GM12878 (cell line): ENCODE measurements at regions not wholly inside any gene's neighbourhood (a gene's known extent, or its start where the extent isn't known, plus 50 kb on each side); places are given as distances from the start of the nearest gene placed in this dataset.

ENCODE experiments used
- HDGF ChIP-seq: fragments of 450-650 bp; IDR thresholded peaks from 2 replicates; pipeline ENCODE4 v1.6.1; 2016; ENCODE audit warnings: antibody characterized with exemption
- IKZF1 ChIP-seq: fragments of 450-650 bp; conservative IDR thresholded peaks from 2 replicates; pipeline ENCODE4 v1.6.1; 2017; ENCODE audit warnings: antibody characterized with exemption, mild to moderate bottlenecking
- IKZF2 ChIP-seq, 2 experiments: fragments of 450-650 bp; IDR thresholded peaks; 2 replicates each; pipeline ENCODE4 v1.6.1; 2017; ENCODE audit warnings: mild to moderate bottlenecking in 2 of 2, moderate library complexity in 2 of 2
- MYC ChIP-seq: IDR thresholded peaks from 2 replicates; pipeline ENCODE4 v1.6.1; 2011; ENCODE audit warnings: mild to moderate bottlenecking, low read length, moderate library complexity, inconsistent platforms; ENCODE audit not compliant: insufficient read depth, insufficient replicate concordance, insufficient read length, severe bottlenecking
- NR2F1 ChIP-seq: fragments of 450-650 bp; conservative IDR thresholded peaks from 2 replicates; pipeline ENCODE4 v1.6.1; 2017; ENCODE audit warnings: mild to moderate bottlenecking
- POU2F2 ChIP-seq: IDR thresholded peaks from 3 replicates; pipeline ENCODE4 v1.6.1; 2011; ENCODE audit warnings: low read depth, mild to moderate bottlenecking, low read length, borderline replicate concordance
- RB1 ChIP-seq: fragments of 450-650 bp; formaldehyde crosslinking; IDR thresholded peaks from 2 replicates; pipeline ENCODE4 v1.6.1; 2017; ENCODE audit warnings: mild to moderate bottlenecking, borderline replicate concordance
- RFX5 ChIP-seq: IDR thresholded peaks from 2 replicates; pipeline ENCODE4 v1.6.1; 2011; ENCODE audit warnings: low read depth, low read length, improper control_type of control experiment
- SREBF2 ChIP-seq: IDR thresholded peaks from 2 replicates; pipeline ENCODE4 v1.6.1; 2012; ENCODE audit warnings: mild to moderate bottlenecking, low read length
- YY1 ChIP-seq: IDR thresholded peaks from 2 replicates; pipeline ENCODE4 v1.6.1; 2011; ENCODE audit warnings: low read depth, mild to moderate bottlenecking, low read length
- ZBED1 ChIP-seq: IDR thresholded peaks from 2 replicates; pipeline ENCODE4 v1.6.1; 2016; ENCODE audit warnings: borderline replicate concordance
- TF ChIP-seq, protein P1 (sequence below): fragments of 150-350 bp; IDR thresholded peaks from 2 replicates; pipeline ENCODE4 v1.6.1; 2014; ENCODE audit warnings: mild to moderate bottlenecking, low read depth, low read length
- TF ChIP-seq, protein P2 (sequence below): fragments of 450-650 bp; IDR thresholded peaks from 2 replicates; pipeline ENCODE4 v1.6.1; 2017; ENCODE audit warnings: low read depth, mild to moderate bottlenecking, moderate library complexity
- TF ChIP-seq, protein P3 (sequence below): IDR thresholded peaks from 2 replicates; pipeline ENCODE4 v1.6.1; 2011; ENCODE audit warnings: mild to moderate bottlenecking, low read depth, low read length, moderate library complexity; ENCODE audit not compliant: insufficient replicate concordance
- TF ChIP-seq, protein P4 (sequence below): fragments of 450-650 bp; formaldehyde crosslinking; IDR thresholded peaks from 2 replicates; pipeline ENCODE4 v1.4.0; 2022; ENCODE audit warnings: mild to moderate bottlenecking, moderate library complexity
- TF ChIP-seq, protein P5 (sequence below): fragments of 450-650 bp; IDR thresholded peaks from 2 replicates; pipeline ENCODE4 v1.6.1; 2017; ENCODE audit warnings: antibody characterized with exemption, mild to moderate bottlenecking, moderate library complexity
- TF ChIP-seq, protein P6 (sequence below): fragments of 450-650 bp; IDR thresholded peaks from 2 replicates; pipeline ENCODE4 v1.6.1; 2018; ENCODE audit warnings: mild to moderate bottlenecking, low read depth, moderate library complexity; ENCODE audit not compliant: partially characterized antibody

DNA sequence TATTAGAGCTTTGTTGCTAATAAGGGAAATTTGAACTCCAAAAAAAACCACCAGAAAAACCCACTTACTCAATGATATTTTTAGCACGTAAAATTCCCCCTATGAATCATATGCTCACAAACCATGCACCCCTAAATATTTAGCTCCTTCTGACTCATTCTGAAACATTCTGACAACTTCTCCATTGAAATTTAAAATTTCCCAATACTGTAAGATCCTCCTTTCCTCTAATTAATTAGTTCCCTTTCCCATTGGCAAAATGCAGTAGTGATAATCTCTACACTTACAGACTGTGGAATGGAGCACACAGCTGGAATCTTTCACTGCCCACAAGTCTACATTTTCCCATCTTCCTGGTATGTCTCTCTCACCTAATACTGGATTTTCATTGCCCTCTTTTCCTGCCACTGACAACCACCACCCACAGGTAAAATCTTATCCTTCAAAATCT, 215.8 kb upstream of the ACVR2A start (continued):
- TF ChIP-seq, protein P1, sequence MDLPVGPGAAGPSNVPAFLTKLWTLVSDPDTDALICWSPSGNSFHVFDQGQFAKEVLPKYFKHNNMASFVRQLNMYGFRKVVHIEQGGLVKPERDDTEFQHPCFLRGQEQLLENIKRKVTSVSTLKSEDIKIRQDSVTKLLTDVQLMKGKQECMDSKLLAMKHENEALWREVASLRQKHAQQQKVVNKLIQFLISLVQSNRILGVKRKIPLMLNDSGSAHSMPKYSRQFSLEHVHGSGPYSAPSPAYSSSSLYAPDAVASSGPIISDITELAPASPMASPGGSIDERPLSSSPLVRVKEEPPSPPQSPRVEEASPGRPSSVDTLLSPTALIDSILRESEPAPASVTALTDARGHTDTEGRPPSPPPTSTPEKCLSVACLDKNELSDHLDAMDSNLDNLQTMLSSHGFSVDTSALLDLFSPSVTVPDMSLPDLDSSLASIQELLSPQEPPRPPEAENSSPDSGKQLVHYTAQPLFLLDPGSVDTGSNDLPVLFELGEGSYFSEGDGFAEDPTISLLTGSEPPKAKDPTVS: no peak
- TF ChIP-seq, protein P2, sequence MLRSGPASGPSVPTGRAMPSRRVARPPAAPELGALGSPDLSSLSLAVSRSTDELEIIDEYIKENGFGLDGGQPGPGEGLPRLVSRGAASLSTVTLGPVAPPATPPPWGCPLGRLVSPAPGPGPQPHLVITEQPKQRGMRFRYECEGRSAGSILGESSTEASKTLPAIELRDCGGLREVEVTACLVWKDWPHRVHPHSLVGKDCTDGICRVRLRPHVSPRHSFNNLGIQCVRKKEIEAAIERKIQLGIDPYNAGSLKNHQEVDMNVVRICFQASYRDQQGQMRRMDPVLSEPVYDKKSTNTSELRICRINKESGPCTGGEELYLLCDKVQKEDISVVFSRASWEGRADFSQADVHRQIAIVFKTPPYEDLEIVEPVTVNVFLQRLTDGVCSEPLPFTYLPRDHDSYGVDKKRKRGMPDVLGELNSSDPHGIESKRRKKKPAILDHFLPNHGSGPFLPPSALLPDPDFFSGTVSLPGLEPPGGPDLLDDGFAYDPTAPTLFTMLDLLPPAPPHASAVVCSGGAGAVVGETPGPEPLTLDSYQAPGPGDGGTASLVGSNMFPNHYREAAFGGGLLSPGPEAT: peak; percentile 100
- peak; percentile 60 for TF ChIP-seq NR2F1
- TF ChIP-seq MYC: no peak
- TF ChIP-seq, protein P3, sequence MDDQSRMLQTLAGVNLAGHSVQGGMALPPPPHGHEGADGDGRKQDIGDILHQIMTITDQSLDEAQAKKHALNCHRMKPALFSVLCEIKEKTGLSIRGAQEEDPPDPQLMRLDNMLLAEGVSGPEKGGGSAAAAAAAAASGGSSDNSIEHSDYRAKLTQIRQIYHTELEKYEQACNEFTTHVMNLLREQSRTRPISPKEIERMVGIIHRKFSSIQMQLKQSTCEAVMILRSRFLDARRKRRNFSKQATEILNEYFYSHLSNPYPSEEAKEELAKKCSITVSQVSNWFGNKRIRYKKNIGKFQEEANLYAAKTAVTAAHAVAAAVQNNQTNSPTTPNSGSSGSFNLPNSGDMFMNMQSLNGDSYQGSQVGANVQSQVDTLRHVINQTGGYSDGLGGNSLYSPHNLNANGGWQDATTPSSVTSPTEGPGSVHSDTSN: no peak
- TF ChIP-seq IKZF2 (IDR thresholded peaks at IDR 0.05): peak; percentile 100
- 0 out of 2 replicates have a peak, but pooled peaks have one; percentile 61 for TF ChIP-seq ZBED1
- TF ChIP-seq RFX5: no peak
- TF ChIP-seq RB1: no peak
- no peak for TF ChIP-seq YY1
- TF ChIP-seq, protein P4, sequence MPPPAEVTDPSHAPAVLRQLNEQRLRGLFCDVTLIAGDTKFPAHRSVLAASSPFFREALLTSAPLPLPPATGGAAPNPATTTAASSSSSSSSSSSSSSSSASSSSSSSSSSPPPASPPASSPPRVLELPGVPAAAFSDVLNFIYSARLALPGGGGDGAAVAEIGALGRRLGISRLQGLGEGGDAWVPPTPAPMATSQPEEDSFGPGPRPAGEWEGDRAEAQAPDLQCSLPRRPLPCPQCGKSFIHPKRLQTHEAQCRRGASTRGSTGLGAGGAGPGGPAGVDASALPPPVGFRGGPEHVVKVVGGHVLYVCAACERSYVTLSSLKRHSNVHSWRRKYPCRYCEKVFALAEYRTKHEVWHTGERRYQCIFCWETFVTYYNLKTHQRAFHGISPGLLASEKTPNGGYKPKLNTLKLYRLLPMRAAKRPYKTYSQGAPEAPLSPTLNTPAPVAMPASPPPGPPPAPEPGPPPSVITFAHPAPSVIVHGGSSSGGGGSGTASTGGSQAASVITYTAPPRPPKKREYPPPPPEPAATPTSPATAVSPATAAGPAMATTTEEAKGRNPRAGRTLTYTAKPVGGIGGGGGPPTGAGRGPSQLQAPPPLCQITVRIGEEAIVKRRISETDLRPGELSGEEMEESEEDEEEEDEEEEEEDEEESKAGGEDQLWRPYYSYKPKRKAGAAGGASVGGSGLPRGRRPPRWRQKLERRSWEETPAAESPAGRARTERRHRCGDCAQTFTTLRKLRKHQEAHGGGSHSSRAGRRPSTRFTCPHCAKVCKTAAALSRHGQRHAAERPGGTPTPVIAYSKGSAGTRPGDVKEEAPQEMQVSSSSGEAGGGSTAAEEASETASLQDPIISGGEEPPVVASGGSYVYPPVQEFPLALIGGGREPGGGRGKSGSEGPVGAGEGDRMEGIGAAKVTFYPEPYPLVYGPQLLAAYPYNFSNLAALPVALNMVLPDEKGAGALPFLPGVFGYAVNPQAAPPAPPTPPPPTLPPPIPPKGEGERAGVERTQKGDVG (CRISPR knock-in tag): no peak
- TF ChIP-seq POU2F2: 0 out of 3 replicates have a peak, but pooled peaks have one; percentile 28
- TF ChIP-seq SREBF2: no peak
- TF ChIP-seq, protein P5, sequence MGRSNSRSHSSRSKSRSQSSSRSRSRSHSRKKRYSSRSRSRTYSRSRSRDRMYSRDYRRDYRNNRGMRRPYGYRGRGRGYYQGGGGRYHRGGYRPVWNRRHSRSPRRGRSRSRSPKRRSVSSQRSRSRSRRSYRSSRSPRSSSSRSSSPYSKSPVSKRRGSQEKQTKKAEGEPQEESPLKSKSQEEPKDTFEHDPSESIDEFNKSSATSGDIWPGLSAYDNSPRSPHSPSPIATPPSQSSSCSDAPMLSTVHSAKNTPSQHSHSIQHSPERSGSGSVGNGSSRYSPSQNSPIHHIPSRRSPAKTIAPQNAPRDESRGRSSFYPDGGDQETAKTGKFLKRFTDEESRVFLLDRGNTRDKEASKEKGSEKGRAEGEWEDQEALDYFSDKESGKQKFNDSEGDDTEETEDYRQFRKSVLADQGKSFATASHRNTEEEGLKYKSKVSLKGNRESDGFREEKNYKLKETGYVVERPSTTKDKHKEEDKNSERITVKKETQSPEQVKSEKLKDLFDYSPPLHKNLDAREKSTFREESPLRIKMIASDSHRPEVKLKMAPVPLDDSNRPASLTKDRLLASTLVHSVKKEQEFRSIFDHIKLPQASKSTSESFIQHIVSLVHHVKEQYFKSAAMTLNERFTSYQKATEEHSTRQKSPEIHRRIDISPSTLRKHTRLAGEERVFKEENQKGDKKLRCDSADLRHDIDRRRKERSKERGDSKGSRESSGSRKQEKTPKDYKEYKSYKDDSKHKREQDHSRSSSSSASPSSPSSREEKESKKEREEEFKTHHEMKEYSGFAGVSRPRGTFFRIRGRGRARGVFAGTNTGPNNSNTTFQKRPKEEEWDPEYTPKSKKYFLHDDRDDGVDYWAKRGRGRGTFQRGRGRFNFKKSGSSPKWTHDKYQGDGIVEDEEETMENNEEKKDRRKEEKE: no peak
- TF ChIP-seq IKZF1: peak; percentile 99
- no peak for TF ChIP-seq HDGF
- TF ChIP-seq, protein P6, sequence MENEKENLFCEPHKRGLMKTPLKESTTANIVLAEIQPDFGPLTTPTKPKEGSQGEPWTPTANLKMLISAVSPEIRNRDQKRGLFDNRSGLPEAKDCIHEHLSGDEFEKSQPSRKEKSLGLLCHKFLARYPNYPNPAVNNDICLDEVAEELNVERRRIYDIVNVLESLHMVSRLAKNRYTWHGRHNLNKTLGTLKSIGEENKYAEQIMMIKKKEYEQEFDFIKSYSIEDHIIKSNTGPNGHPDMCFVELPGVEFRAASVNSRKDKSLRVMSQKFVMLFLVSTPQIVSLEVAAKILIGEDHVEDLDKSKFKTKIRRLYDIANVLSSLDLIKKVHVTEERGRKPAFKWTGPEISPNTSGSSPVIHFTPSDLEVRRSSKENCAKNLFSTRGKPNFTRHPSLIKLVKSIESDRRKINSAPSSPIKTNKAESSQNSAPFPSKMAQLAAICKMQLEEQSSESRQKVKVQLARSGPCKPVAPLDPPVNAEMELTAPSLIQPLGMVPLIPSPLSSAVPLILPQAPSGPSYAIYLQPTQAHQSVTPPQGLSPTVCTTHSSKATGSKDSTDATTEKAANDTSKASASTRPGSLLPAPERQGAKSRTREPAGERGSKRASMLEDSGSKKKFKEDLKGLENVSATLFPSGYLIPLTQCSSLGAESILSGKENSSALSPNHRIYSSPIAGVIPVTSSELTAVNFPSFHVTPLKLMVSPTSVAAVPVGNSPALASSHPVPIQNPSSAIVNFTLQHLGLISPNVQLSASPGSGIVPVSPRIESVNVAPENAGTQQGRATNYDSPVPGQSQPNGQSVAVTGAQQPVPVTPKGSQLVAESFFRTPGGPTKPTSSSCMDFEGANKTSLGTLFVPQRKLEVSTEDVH: no peak
